HEK293 (cell line): ENCODE measurements at regions not wholly inside any gene's neighbourhood (a gene's known extent, or its start where the extent isn't known, plus 50 kb on each side); places are given as distances from the start of the nearest gene placed in this dataset.

Experiments
- CTCF ChIA-PET: fragments of 350-600 bp; formaldehyde crosslinking; extraction: SDS; loops from one replicate; lab custom pipeline; 2021; ENCODE audit warnings: antibody characterized with exemption; lab: Yijun Ruan, JAX
- POLR2A ChIA-PET: fragments of 300-600 bp; formaldehyde crosslinking; extraction: SDS; loops from one replicate; lab custom pipeline; 2020; ENCODE audit warnings: antibody characterized with exemption, inconsistent platforms; lab: Yijun Ruan, JAX
- H3K27ac ChIP-seq: fragments of 200-500 bp; sonication (Bioruptor generic); 2 replicates; pipeline ENCODE4 v1.5.1; 2014; ENCODE audit warnings: low read depth, low read length, control low read depth, inconsistent platforms; ENCODE audit errors: extremely low read depth
- H3K36me3 ChIP-seq, 2 experiments: fragments of 200-500 bp in 1 of 2; sonication (Bioruptor generic) in 1 of 2; 1 replicate in 1 of 2; 2 replicates in 1 of 2; pipeline ENCODE4 v1.5.1; 2014 to 2017; ENCODE audit warnings: inconsistent platforms in 2 of 2, low read length in 2 of 2; ENCODE audit not compliant: control insufficient read depth in 2 of 2, insufficient read depth in 1 of 2
- H3K4me1 ChIP-seq: fragments of 200-500 bp; sonication (Bioruptor generic); 2 replicates; pipeline ENCODE4 v1.5.1; 2014; ENCODE audit warnings: mild to moderate bottlenecking, low read length, inconsistent platforms; ENCODE audit not compliant: control insufficient read depth, insufficient read depth
- H3K4me3 ChIP-seq: 2 replicates; pipeline ENCODE4 v1.5.1; 2011; ENCODE audit warnings: low read depth, mild to moderate bottlenecking, control low read depth, low read length, moderate library complexity
- H3K9me3 ChIP-seq: fragments of 200-500 bp; sonication (Bioruptor generic); 2 replicates; pipeline ENCODE4 v1.5.1; 2014; ENCODE audit warnings: low read depth, low read length, inconsistent platforms; ENCODE audit not compliant: control insufficient read depth, insufficient read depth
- GLIS1 ChIP-seq: fragments of 450-650 bp; formaldehyde crosslinking; IDR thresholded peaks from 2 replicates; pipeline ENCODE4 v1.5.1; 2016; ENCODE audit warnings: missing biosample characterization, missing genetic modification characterization
- KLF1 ChIP-seq: fragments of 450-650 bp; formaldehyde crosslinking; IDR thresholded peaks from 2 replicates; pipeline ENCODE4 v1.5.1; 2016; ENCODE audit warnings: missing biosample characterization, missing genetic modification characterization
- KLF7 ChIP-seq: fragments of 450-650 bp; formaldehyde crosslinking; IDR thresholded peaks from 2 replicates; pipeline ENCODE4 v1.5.1; 2016; ENCODE audit warnings: missing biosample characterization, missing genetic modification characterization, borderline replicate concordance
- OVOL3 ChIP-seq: fragments of 450-650 bp; formaldehyde crosslinking; IDR thresholded peaks from 2 replicates; pipeline ENCODE4 v1.5.1; 2016; ENCODE audit warnings: missing biosample characterization, missing genetic modification characterization
- SCRT2 ChIP-seq: fragments of 450-650 bp; formaldehyde crosslinking; IDR thresholded peaks from 2 replicates; pipeline ENCODE4 v1.5.1; 2016; ENCODE audit warnings: missing biosample characterization, missing genetic modification characterization
- TCF7L2 ChIP-seq: IDR thresholded peaks from 2 replicates; pipeline ENCODE4 v1.6.1; 2011; ENCODE audit warnings: low read depth, mild to moderate bottlenecking, inconsistent platforms, low read length, moderate library complexity, borderline replicate concordance
- ZFP37 ChIP-seq: fragments of 450-650 bp; formaldehyde crosslinking; IDR thresholded peaks from 2 replicates; pipeline ENCODE4 v1.5.1; 2016; ENCODE audit warnings: missing biosample characterization, missing genetic modification characterization
- ZFP69B ChIP-seq: fragments of 450-650 bp; formaldehyde crosslinking; IDR thresholded peaks from 2 replicates; pipeline ENCODE4 v1.5.1; 2016; ENCODE audit warnings: missing biosample characterization, missing genetic modification characterization
- ZNF175 ChIP-seq: fragments of 450-650 bp; formaldehyde crosslinking; IDR thresholded peaks from 2 replicates; pipeline ENCODE4 v1.5.1; 2016; ENCODE audit warnings: missing biosample characterization, missing genetic modification characterization
- ZNF302 ChIP-seq: fragments of 450-650 bp; formaldehyde crosslinking; IDR thresholded peaks from 2 replicates; pipeline ENCODE4 v1.5.1; 2016; ENCODE audit warnings: missing biosample characterization, missing genetic modification characterization, low read depth
- ZNF391 ChIP-seq: fragments of 450-650 bp; formaldehyde crosslinking; IDR thresholded peaks from 2 replicates; pipeline ENCODE4 v1.5.1; 2016; ENCODE audit warnings: low read depth, missing biosample characterization, missing genetic modification characterization, borderline replicate concordance
- ZNF423 ChIP-seq: fragments of 450-650 bp; formaldehyde crosslinking; IDR thresholded peaks from 2 replicates; pipeline ENCODE4 v1.5.1; 2016; ENCODE audit warnings: missing biosample characterization, missing genetic modification characterization
- ZNF514 ChIP-seq: fragments of 450-650 bp; formaldehyde crosslinking; IDR thresholded peaks from 2 replicates; pipeline ENCODE4 v1.5.1; 2016; ENCODE audit warnings: missing biosample characterization, missing genetic modification characterization
- ZNF560 ChIP-seq: fragments of 450-650 bp; formaldehyde crosslinking; IDR thresholded peaks from 2 replicates; pipeline ENCODE4 v1.5.1; 2017; ENCODE audit warnings: missing biosample characterization, missing genetic modification characterization, borderline replicate concordance
- ZNF596 ChIP-seq: fragments of 450-650 bp; IDR thresholded peaks from 2 replicates; pipeline ENCODE4 v1.5.0; 2018; ENCODE audit warnings: missing biosample characterization, mild to moderate bottlenecking, missing genetic modification characterization, moderate library complexity
- ZNF621 ChIP-seq: fragments of 450-650 bp; formaldehyde crosslinking; IDR thresholded peaks from 2 replicates; pipeline ENCODE4 v1.5.1; 2017; ENCODE audit warnings: missing biosample characterization, missing genetic modification characterization
- ZNF664 ChIP-seq: fragments of 450-650 bp; formaldehyde crosslinking; IDR thresholded peaks from 2 replicates; pipeline ENCODE4 v1.5.1; 2016; ENCODE audit warnings: missing biosample characterization, missing genetic modification characterization
- ZNF792 ChIP-seq: fragments of 450-650 bp; formaldehyde crosslinking; IDR thresholded peaks from 2 replicates; pipeline ENCODE4 v1.5.1; 2016; ENCODE audit warnings: missing biosample characterization, missing genetic modification characterization
- ZSCAN16 ChIP-seq: fragments of 450-650 bp; formaldehyde crosslinking; IDR thresholded peaks from 2 replicates; pipeline ENCODE4 v1.5.1; 2016; ENCODE audit warnings: missing biosample characterization, missing genetic modification characterization
- TF ChIP-seq, protein P1 (sequence below): fragments of 450-650 bp; formaldehyde crosslinking; IDR thresholded peaks from 2 replicates; pipeline ENCODE4 v1.5.1; 2016; ENCODE audit warnings: missing biosample characterization, missing genetic modification characterization
- TF ChIP-seq, protein P2 (sequence below): fragments of 450-650 bp; formaldehyde crosslinking; optimal IDR thresholded peaks from 2 replicates; pipeline ENCODE3; 2016; ENCODE audit warnings: missing biosample characterization, mild to moderate bottlenecking, missing genetic modification characterization
- TF ChIP-seq, protein P3 (sequence below): fragments of 450-650 bp; formaldehyde crosslinking; IDR thresholded peaks from 2 replicates; pipeline ENCODE4 v1.5.1; 2016; ENCODE audit warnings: missing biosample characterization, missing genetic modification characterization, borderline replicate concordance
- TF ChIP-seq, protein P4 (sequence below): sonication (generic); formaldehyde crosslinking; IDR thresholded peaks from 2 replicates; pipeline ENCODE4 v1.8.1; 2022; ENCODE audit warnings: mild to moderate bottlenecking, moderate library complexity, missing genetic modification reagents
- TF ChIP-seq, protein P5 (sequence below): fragments of 450-650 bp; formaldehyde crosslinking; conservative IDR thresholded peaks from 2 replicates; pipeline ENCODE4 v1.5.1; 2016; ENCODE audit warnings: low read depth, missing biosample characterization, missing genetic modification characterization

DNA sequence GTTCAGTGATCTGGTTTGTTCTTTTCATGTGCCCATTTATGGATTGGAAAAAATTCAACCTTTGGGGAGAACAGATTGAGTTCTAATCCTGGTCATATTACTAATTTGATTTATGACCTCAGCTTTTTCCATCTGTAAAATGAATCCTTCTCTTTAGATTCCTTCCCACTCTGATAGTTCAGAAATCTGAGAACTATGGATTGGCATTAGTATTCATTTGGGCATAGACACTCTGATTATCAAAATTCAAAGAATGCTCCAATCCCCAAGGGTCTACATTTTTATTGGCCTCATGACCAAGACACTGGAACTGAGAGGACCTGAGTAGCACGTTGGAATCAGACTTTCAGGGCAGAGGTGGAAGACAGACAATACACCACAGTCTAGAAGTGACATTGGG lies 405.9 kb upstream of the PAPPA start:
- ChIA-PET CTCF (no interaction called here), POLR2A (no interaction called here)
- Histone ChIP-seq H3K4me1 (no peaks in the 10 kb centered on the region), H3K36me3 (no peaks in the 10 kb centered on the region), H3K27ac (no peak overlapping the region), H3K4me3 (no peak overlapping the region), H3K9me3 (no peaks in the 10 kb centered on the region)
- TF ChIP-seq ZNF596 (tag by site-specific recombination) (no peak), ZNF423 (tag by site-specific recombination) (no peak), ZNF560 (tag by site-specific recombination) (no peak), SCRT2 (tag by site-specific recombination) (no peak), ZNF621 (no peak), ZNF792 (tag by site-specific recombination) (no peak), KLF7 (tag by site-specific recombination) (no peak), ZNF302 (tag by site-specific recombination) (no peak), ZNF664 (tag by site-specific recombination) (no peak), TCF7L2 (no peak), OVOL3 (tag by site-specific recombination) (no peak), ZNF391 (tag by site-specific recombination) (no peak), ZNF175 (tag by site-specific recombination) (no peak)
- TF ChIP-seq, protein P1, sequence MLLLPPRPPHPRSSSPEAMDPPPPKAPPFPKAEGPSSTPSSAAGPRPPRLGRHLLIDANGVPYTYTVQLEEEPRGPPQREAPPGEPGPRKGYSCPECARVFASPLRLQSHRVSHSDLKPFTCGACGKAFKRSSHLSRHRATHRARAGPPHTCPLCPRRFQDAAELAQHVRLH (tag by site-specific recombination) = no peak
- TF ChIP-seq, protein P2, sequence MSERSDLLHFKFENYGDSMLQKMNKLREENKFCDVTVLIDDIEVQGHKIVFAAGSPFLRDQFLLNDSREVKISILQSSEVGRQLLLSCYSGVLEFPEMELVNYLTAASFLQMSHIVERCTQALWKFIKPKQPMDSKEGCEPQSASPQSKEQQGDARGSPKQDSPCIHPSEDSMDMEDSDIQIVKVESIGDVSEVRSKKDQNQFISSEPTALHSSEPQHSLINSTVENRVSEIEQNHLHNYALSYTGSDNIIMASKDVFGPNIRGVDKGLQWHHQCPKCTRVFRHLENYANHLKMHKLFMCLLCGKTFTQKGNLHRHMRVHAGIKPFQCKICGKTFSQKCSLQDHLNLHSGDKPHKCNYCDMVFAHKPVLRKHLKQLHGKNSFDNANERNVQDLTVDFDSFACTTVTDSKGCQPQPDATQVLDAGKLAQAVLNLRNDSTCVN (tag by site-specific recombination) = no peak

DNA sequence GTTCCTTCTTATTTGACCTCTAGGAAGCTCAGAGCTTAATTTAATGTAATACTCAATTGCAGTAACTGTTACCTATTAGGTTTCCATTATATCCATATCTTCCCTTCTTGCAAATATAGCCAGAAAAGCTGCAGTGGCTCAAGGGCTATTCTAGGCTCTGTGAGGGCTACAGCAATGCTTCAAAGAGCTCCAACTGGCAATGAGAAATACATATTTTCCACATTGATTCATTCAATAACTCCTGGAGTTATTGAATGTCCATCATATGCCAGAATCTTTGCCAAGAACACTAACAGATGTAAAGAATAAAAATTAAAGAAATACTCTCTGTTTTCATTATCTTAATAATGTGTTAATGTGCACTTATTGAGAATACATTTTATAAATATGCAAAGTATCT lies 396.9 kb upstream of the PAPPA start:
- Histone ChIP-seq H3K9me3 (no peaks in the 10 kb centered on the region), H3K4me3 (no peak overlapping the region), H3K4me1 (no peaks in the 10 kb centered on the region), H3K27ac (no peak overlapping the region), H3K36me3 (no peaks in the 10 kb centered on the region)
- ChIA-PET POLR2A (no interaction called here), CTCF (no interaction called here)
- TF ChIP-seq, protein P3, sequence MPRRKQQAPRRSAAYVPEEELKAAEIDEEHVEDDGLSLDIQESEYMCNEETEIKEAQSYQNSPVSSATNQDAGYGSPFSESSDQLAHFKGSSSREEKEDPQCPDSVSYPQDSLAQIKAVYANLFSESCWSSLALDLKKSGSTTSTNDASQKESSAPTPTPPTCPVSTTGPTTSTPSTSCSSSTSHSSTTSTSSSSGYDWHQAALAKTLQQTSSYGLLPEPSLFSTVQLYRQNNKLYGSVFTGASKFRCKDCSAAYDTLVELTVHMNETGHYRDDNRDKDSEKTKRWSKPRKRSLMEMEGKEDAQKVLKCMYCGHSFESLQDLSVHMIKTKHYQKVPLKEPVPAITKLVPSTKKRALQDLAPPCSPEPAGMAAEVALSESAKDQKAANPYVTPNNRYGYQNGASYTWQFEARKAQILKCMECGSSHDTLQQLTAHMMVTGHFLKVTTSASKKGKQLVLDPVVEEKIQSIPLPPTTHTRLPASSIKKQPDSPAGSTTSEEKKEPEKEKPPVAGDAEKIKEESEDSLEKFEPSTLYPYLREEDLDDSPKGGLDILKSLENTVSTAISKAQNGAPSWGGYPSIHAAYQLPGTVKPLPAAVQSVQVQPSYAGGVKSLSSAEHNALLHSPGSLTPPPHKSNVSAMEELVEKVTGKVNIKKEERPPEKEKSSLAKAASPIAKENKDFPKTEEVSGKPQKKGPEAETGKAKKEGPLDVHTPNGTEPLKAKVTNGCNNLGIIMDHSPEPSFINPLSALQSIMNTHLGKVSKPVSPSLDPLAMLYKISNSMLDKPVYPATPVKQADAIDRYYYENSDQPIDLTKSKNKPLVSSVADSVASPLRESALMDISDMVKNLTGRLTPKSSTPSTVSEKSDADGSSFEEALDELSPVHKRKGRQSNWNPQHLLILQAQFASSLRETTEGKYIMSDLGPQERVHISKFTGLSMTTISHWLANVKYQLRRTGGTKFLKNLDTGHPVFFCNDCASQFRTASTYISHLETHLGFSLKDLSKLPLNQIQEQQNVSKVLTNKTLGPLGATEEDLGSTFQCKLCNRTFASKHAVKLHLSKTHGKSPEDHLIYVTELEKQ (tag by site-specific recombination) = no peak
- TF ChIP-seq, protein P4, sequence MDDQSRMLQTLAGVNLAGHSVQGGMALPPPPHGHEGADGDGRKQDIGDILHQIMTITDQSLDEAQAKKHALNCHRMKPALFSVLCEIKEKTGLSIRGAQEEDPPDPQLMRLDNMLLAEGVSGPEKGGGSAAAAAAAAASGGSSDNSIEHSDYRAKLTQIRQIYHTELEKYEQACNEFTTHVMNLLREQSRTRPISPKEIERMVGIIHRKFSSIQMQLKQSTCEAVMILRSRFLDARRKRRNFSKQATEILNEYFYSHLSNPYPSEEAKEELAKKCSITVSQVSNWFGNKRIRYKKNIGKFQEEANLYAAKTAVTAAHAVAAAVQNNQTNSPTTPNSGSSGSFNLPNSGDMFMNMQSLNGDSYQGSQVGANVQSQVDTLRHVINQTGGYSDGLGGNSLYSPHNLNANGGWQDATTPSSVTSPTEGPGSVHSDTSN (CRISPR knock-in tag) = no peak
- TF ChIP-seq GLIS1 = no peak
- no peak for TF ChIP-seq KLF1 (tag by site-specific recombination)
- TF ChIP-seq ZNF391 (tag by site-specific recombination) = no peak
- TF ChIP-seq, protein P5, sequence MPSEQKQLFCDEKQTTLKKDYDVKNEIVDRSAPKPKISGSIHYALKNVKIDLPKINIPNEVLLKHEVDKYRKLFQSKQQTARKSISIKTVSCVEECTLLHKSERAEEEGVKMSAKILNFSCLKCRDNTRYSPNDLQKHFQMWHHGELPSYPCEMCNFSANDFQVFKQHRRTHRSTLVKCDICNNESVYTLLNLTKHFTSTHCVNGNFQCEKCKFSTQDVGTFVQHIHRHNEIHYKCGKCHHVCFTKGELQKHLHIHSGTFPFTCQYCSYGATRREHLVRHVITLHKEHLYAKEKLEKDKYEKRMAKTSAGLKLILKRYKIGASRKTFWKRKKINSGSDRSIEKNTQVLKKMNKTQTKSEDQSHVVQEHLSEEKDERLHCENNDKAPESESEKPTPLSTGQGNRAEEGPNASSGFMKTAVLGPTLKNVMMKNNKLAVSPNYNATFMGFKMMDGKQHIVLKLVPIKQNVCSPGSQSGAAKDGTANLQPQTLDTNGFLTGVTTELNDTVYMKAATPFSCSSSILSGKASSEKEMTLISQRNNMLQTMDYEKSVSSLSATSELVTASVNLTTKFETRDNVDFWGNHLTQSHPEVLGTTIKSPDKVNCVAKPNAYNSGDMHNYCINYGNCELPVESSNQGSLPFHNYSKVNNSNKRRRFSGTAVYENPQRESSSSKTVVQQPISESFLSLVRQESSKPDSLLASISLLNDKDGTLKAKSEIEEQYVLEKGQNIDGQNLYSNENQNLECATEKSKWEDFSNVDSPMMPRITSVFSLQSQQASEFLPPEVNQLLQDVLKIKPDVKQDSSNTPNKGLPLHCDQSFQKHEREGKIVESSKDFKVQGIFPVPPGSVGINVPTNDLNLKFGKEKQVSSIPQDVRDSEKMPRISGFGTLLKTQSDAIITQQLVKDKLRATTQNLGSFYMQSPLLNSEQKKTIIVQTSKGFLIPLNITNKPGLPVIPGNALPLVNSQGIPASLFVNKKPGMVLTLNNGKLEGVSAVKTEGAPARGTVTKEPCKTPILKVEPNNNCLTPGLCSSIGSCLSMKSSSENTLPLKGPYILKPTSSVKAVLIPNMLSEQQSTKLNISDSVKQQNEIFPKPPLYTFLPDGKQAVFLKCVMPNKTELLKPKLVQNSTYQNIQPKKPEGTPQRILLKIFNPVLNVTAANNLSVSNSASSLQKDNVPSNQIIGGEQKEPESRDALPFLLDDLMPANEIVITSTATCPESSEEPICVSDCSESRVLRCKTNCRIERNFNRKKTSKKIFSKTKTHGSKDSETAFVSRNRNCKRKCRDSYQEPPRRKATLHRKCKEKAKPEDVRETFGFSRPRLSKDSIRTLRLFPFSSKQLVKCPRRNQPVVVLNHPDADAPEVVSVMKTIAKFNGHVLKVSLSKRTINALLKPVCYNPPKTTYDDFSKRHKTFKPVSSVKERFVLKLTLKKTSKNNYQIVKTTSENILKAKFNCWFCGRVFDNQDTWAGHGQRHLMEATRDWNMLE (tag by site-specific recombination) = no peak
- TF ChIP-seq ZFP37 (tag by site-specific recombination) = no peak
- TF ChIP-seq, protein P2 (tag by site-specific recombination) = no peak
- TF ChIP-seq ZFP69B = no peak
- no peak for TF ChIP-seq ZNF514 (tag by site-specific recombination)
- TF ChIP-seq ZSCAN16 = no peak
